Activated naive CD4-positive, alpha-beta T cell treated with anti-CD3 and anti-CD28 coated beads, Interleukin-2, amount 50 U/mL, for 72 hours (primary cell): ENCODE measurements at regions not wholly inside any gene's neighbourhood (a gene's known extent, or its start where the extent isn't known, plus 50 kb on each side); places are given as distances from the start of the nearest gene placed in this dataset.

ENCODE experiments used
- ATAC-seq, 2 donors: fragments of 150-1000 bp; cut with Tn5 transposase; 2 replicates each; pipeline ENCODE4 v1.10.0; 2021; ENCODE audit warnings: mild to moderate bottlenecking in 2 of 2, moderate library complexity in 2 of 2
- DNase-seq, 2 donors: peaks; one replicate each; pipeline ENCODE4 v3.0.0; 2021 to 2022; ENCODE audit warnings: low spot score in 2 of 2
- H3K27ac Mint-ChIP-seq, 2 donors: one replicate each; pipeline ENCODE4 v1.8.0; 2022; ENCODE audit warnings: mild to moderate bottlenecking in 2 of 2, mixed read lengths in 2 of 2
- H3K36me3 Mint-ChIP-seq, 2 donors: one replicate each; pipeline ENCODE4 v1.8.0; 2022; ENCODE audit warnings: mixed read lengths in 2 of 2
- H3K9me3 Mint-ChIP-seq, 2 donors: one replicate each; pipeline ENCODE4 v1.8.0; 2022; ENCODE audit warnings: mixed read lengths in 2 of 2

GRCh38 chr6:44668976-44669934 lies 281.7 kb downstream of the CDC5L start:
- no peaks in the 10 kb centered on the region for H3K9me3 Mint-ChIP-seq
- DNase-seq (no peak), ATAC-seq (no peak)
- no peak overlapping the region for H3K27ac Mint-ChIP-seq
- H3K36me3 Mint-ChIP-seq, result no peaks in the 10 kb centered on the region

GRCh38 chr6:44670146-44670545 lies 282.6 kb downstream of the CDC5L start:
- no peak for ATAC-seq
- DNase-seq, result no peak
- H3K27ac Mint-ChIP-seq, result no peak overlapping the region
- H3K36me3 Mint-ChIP-seq, result no peaks in the 10 kb centered on the region
- no peaks in the 10 kb centered on the region for H3K9me3 Mint-ChIP-seq

GRCh38 chr6:44671333-44671732 lies 283.8 kb downstream of the CDC5L start:
- Mint-ChIP-seq H3K36me3 (no peaks in the 10 kb centered on the region), H3K9me3 (no peaks in the 10 kb centered on the region), H3K27ac (no peak overlapping the region)
- DNase-seq (no peak), ATAC-seq (no peak)

GRCh38 chr6:44672086-44672485 lies 284.6 kb downstream of the CDC5L start:
- Mint-ChIP-seq H3K36me3 (no peaks in the 10 kb centered on the region), H3K27ac (no peak overlapping the region), H3K9me3 (no peaks in the 10 kb centered on the region)
- ATAC-seq (no peak), DNase-seq (no peak)

- Mint-ChIP-seq H3K27ac (no peak overlapping the region), H3K36me3 (no peaks in the 10 kb centered on the region), H3K9me3 (no peaks in the 10 kb centered on the region)
- no peak for DNase-seq
- no peak for ATAC-seq
Measured at GRCh38 chr6:44672841-44673240, 285.3 kb downstream of the CDC5L start.

- no peak overlapping the region for H3K27ac Mint-ChIP-seq
- H3K36me3 Mint-ChIP-seq, result no peaks in the 10 kb centered on the region
- ATAC-seq, result no peak
- no peaks in the 10 kb centered on the region for H3K9me3 Mint-ChIP-seq
- no peak for DNase-seq
Measured at GRCh38 chr6:44674226-44675155, 287.0 kb downstream of the CDC5L start.

- H3K9me3 Mint-ChIP-seq, result no peaks in the 10 kb centered on the region
- DNase-seq, result no peak
- H3K36me3 Mint-ChIP-seq, result no peaks in the 10 kb centered on the region
- ATAC-seq, result no peak
- no peak overlapping the region for H3K27ac Mint-ChIP-seq
Measured at GRCh38 chr6:44675449-44675848, 287.9 kb downstream of the CDC5L start.

- DNase-seq (no peak), ATAC-seq (no peak)
- H3K27ac Mint-ChIP-seq, result peak overlapping the region in 1 of 2 donors; percentile 58
- H3K36me3 Mint-ChIP-seq, result no peaks in the 10 kb centered on the region
- H3K9me3 Mint-ChIP-seq, result no peaks in the 10 kb centered on the region
Measured at GRCh38 chr6:44676246-44676790, 288.8 kb downstream of the CDC5L start.

GRCh38 chr6:44676826-44677433 lies 289.4 kb downstream of the CDC5L start:
- no peaks in the 10 kb centered on the region for H3K36me3 Mint-ChIP-seq
- ATAC-seq, result no peak
- H3K27ac Mint-ChIP-seq, result no peak overlapping the region
- H3K9me3 Mint-ChIP-seq, result no peaks in the 10 kb centered on the region
- no peak for DNase-seq

- DNase-seq (no peak), ATAC-seq (no peak)
- Mint-ChIP-seq H3K27ac (no peak overlapping the region), H3K36me3 (no peaks in the 10 kb centered on the region), H3K9me3 (no peaks in the 10 kb centered on the region)
Measured at GRCh38 chr6:44678252-44678935, 290.9 kb downstream of the CDC5L start.

- no peaks in the 10 kb centered on the region for H3K36me3 Mint-ChIP-seq
- H3K9me3 Mint-ChIP-seq, result no peaks in the 10 kb centered on the region
- DNase-seq (no peak), ATAC-seq (no peak)
- H3K27ac Mint-ChIP-seq, result no peak overlapping the region
Measured at GRCh38 chr6:44679438-44680201, 292.1 kb downstream of the CDC5L start.

- Mint-ChIP-seq H3K27ac (no peak overlapping the region), H3K9me3 (no peaks in the 10 kb centered on the region), H3K36me3 (no peaks in the 10 kb centered on the region)
- DNase-seq, result no peak
- peak in 1 of 2 donors; percentile 46 for ATAC-seq
Measured at GRCh38 chr6:44680202-44680720, 292.8 kb downstream of the CDC5L start.

GRCh38 chr6:44681761-44682160 lies 294.3 kb downstream of the CDC5L start:
- peak overlapping the region in 1 of 2 donors; percentile 38 for H3K27ac Mint-ChIP-seq
- H3K36me3 Mint-ChIP-seq, result no peaks in the 10 kb centered on the region

GRCh38 chr6:44682280-44682679 lies 294.8 kb downstream of the CDC5L start:
- ATAC-seq (no peak), DNase-seq (no peak)
- Mint-ChIP-seq H3K9me3 (peaks cover 0 to 3% of the 10 kb centered on the region in 2 donors), H3K27ac (no peak overlapping the region), H3K36me3 (peaks cover 0 to 2% of the 10 kb centered on the region in 2 donors)

More at GRCh38 chr6:44681761-44682160, 294.3 kb downstream of the CDC5L start:
- ATAC-seq, result no peak
- DNase-seq, result no peak
- no peaks in the 10 kb centered on the region for H3K9me3 Mint-ChIP-seq
